Panc1 (cell line): ENCODE measurements at regions not wholly inside any gene's neighbourhood (a gene's known extent, or its start where the extent isn't known, plus 50 kb on each side); places are given as distances from the start of the nearest gene placed in this dataset.

Experiments used
- ATAC-seq: fragments of 200-7000 bp; cut with Tn5 transposase; 2 replicates; pipeline ENCODE4 v1.9.1; 2020; ENCODE audit warnings: mild to moderate bottlenecking, moderate library complexity
- BruUV-seq: library from RNA; stranded (reverse); fragments of 400-500 nt; replicated peaks from 2 replicates; lab custom pipeline; 2021; lab: Mats Ljungman, UMichigan
- CTCF ChIA-PET: fragments of 300-600 bp; sonication (Branson Sonifier 250); formaldehyde crosslinking; loops from one replicate; lab custom pipeline; 2022; ENCODE audit warnings: antibody characterized with exemption; lab: Charles Lee
- POLR2A ChIA-PET: fragments of 300-600 bp; sonication (Branson Sonifier 250); formaldehyde crosslinking; loops from one replicate; lab custom pipeline; 2022; ENCODE audit warnings: antibody characterized with exemption; lab: Charles Lee
- DNase-seq: peaks from one replicate; pipeline ENCODE4 v3.0.0-alpha.2; 2010; ENCODE audit warnings: low read depth, low spot score
- H3K27ac ChIP-seq: 2 replicates; pipeline ENCODE4 v1.5.1; 2011; ENCODE audit warnings: mild to moderate bottlenecking, low read length, inconsistent platforms
- H3K27me3 ChIP-seq: fragments of 200-500 bp; sonication (Bioruptor generic); 2 replicates; pipeline ENCODE4 v1.6.0; 2014; ENCODE audit warnings: low read length, inconsistent platforms; ENCODE audit not compliant: control insufficient read depth, insufficient read depth
- H3K36me3 ChIP-seq: fragments of 200-500 bp; sonication (Bioruptor generic); 2 replicates; pipeline ENCODE4 v1.5.1; 2014; ENCODE audit warnings: inconsistent platforms, mild to moderate bottlenecking, low read length, moderate library complexity; ENCODE audit not compliant: control insufficient read depth, insufficient read depth
- H3K4me1 ChIP-seq: 2 replicates; pipeline ENCODE4 v1.5.1; 2011; ENCODE audit warnings: inconsistent platforms, mild to moderate bottlenecking, low read length, moderate library complexity; ENCODE audit not compliant: control insufficient read depth, insufficient read depth
- H3K4me3 ChIP-seq, 2 experiments: 2 replicates each; pipeline ENCODE4 v1.5.1; 2011 to 2012; ENCODE audit warnings: low read depth in 2 of 2, low read length in 2 of 2, mild to moderate bottlenecking in 2 of 2, inconsistent platforms in 1 of 2, moderate library complexity in 1 of 2
- H3K9me3 ChIP-seq: fragments of 200-500 bp; sonication (Bioruptor generic); 2 replicates; pipeline ENCODE4 v1.5.1; 2014; ENCODE audit warnings: low read depth, mild to moderate bottlenecking, inconsistent platforms, low read length, moderate library complexity; ENCODE audit not compliant: control insufficient read depth, insufficient read depth
- POLR2AphosphoS5 ChIP-seq: IDR thresholded peaks from 2 replicates; pipeline ENCODE4 v1.6.1; 2012; ENCODE audit warnings: mild to moderate bottlenecking, low read depth, low read length, moderate library complexity
- SIN3A ChIP-seq: IDR thresholded peaks from 2 replicates; pipeline ENCODE4 v1.6.1; 2012; ENCODE audit warnings: low read depth, mild to moderate bottlenecking, low read length, moderate library complexity, borderline replicate concordance; ENCODE audit not compliant: insufficient read depth
- TCF7L2 ChIP-seq: IDR thresholded peaks from 2 replicates; pipeline ENCODE4 v1.6.1; 2011; ENCODE audit warnings: mild to moderate bottlenecking, low read depth, low read length, inconsistent platforms
- in situ Hi-C: cut with HindIII; loops from 2 replicates; pipeline ENCODE4 v1.10.0; 2016; ENCODE audit warnings: low sequenced_read_pairs, low pct_unique_long_range_greater_than_20kb
- intact Hi-C: fragments of 100-400 bp; cut with micrococcal nuclease; formaldehyde crosslinking; loops from one replicate; pipeline ENCODE4 v1.10.0; 2022; ENCODE audit not compliant: unreplicated experiment
- TF ChIP-seq, protein P1 (sequence below), 2 experiments: IDR thresholded peaks; 2 replicates each; pipeline ENCODE4 v1.6.1; 2011 to 2012; ENCODE audit warnings: low read depth in 2 of 2, control low read depth in 1 of 2, low read length in 1 of 2, mild to moderate bottlenecking in 1 of 2, moderate library complexity in 1 of 2; ENCODE audit not compliant: insufficient read depth in 1 of 2
- TF ChIP-seq, protein P2 (sequence below): fragments of 450-650 bp; IDR thresholded peaks from 2 replicates; pipeline ENCODE4 v1.5.1; 2017; ENCODE audit warnings: mild to moderate bottlenecking

DNA sequence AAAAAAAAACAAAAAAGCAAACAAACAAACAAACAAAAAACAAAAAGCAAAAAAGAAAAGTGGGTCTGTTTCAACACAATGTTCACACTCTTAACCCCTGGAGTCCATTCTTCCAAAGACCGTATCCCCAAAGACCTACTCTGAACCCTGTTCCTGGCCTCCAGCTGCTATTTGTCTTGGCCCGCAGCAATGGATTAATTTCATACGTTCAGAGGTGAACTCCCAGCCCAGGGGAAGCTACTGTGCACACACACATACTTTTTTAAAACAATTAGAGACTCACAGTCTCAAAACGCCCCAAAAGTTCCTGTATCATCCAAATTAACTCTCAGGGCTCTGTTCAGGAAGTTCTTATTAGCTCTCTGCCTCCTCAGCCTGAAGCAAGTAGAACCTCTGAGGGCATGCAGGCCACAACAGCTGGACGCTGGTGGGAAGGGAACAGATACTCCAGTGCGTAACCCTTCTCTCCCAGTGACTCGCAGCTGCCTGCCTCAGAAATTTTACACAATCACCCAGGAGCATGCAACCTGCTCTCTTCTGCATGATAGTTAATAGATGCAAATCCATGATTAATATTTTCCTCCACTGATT, 395.4 kb downstream of the RRAGC start:
- Histone ChIP-seq H3K36me3 (no peaks in the 10 kb centered on the region), H3K4me3 (no peak overlapping the region), H3K27ac (no peak overlapping the region), H3K4me1 (no peaks in the 10 kb centered on the region), H3K9me3 (no peaks in the 10 kb centered on the region), H3K27me3 (peaks cover 8% of the 10 kb centered on the region; the same call in 1 of the 2 replicates)
- intact Hi-C loops, result no loop called here
- in situ Hi-C loops, result no loop called here
- ATAC-seq, result no peak
- POLR2A ChIA-PET, result no interaction called here
- TF ChIP-seq, protein P1, sequence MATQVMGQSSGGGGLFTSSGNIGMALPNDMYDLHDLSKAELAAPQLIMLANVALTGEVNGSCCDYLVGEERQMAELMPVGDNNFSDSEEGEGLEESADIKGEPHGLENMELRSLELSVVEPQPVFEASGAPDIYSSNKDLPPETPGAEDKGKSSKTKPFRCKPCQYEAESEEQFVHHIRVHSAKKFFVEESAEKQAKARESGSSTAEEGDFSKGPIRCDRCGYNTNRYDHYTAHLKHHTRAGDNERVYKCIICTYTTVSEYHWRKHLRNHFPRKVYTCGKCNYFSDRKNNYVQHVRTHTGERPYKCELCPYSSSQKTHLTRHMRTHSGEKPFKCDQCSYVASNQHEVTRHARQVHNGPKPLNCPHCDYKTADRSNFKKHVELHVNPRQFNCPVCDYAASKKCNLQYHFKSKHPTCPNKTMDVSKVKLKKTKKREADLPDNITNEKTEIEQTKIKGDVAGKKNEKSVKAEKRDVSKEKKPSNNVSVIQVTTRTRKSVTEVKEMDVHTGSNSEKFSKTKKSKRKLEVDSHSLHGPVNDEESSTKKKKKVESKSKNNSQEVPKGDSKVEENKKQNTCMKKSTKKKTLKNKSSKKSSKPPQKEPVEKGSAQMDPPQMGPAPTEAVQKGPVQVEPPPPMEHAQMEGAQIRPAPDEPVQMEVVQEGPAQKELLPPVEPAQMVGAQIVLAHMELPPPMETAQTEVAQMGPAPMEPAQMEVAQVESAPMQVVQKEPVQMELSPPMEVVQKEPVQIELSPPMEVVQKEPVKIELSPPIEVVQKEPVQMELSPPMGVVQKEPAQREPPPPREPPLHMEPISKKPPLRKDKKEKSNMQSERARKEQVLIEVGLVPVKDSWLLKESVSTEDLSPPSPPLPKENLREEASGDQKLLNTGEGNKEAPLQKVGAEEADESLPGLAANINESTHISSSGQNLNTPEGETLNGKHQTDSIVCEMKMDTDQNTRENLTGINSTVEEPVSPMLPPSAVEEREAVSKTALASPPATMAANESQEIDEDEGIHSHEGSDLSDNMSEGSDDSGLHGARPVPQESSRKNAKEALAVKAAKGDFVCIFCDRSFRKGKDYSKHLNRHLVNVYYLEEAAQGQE (IDR thresholded peaks at IDR 0.05; ENCODE audit: insufficient read depth in 1 of 2, low read depth in 2 of 2, low read length in 1 of 2), result no peak
- TF ChIP-seq, protein P2, sequence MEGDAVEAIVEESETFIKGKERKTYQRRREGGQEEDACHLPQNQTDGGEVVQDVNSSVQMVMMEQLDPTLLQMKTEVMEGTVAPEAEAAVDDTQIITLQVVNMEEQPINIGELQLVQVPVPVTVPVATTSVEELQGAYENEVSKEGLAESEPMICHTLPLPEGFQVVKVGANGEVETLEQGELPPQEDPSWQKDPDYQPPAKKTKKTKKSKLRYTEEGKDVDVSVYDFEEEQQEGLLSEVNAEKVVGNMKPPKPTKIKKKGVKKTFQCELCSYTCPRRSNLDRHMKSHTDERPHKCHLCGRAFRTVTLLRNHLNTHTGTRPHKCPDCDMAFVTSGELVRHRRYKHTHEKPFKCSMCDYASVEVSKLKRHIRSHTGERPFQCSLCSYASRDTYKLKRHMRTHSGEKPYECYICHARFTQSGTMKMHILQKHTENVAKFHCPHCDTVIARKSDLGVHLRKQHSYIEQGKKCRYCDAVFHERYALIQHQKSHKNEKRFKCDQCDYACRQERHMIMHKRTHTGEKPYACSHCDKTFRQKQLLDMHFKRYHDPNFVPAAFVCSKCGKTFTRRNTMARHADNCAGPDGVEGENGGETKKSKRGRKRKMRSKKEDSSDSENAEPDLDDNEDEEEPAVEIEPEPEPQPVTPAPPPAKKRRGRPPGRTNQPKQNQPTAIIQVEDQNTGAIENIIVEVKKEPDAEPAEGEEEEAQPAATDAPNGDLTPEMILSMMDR, result no peak
- TF ChIP-seq SIN3A (no peak), TCF7L2 (no peak), POLR2AphosphoS5 (no peak)
- CTCF ChIA-PET, result no interaction called here
- BruUV-seq, result no TSS peak
- no peak for DNase-seq

DNA sequence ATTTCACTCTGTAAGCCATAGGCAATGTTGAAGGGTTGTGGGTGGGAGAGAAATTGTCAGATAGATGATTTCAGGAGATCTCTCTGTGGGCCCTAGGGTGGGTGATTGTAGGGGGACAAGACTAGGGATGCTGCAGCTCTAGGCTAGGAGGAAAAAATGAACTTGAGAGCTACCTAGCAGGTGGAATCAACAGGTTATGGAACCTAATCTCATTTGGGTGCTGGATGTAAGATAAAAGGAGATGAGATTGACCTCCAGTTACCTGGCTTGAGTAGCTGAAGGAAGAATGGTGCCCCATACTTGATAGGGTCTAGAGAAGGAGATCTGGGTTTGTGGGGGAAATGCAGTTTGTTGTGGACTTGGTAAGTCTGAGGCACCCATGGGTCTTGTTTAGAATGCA, 396.5 kb downstream of the RRAGC start:
- no peak for DNase-seq
- ATAC-seq, result no peak
- intact Hi-C loops (no loop called here), in situ Hi-C loops (no loop called here)
- POLR2A ChIA-PET, result no interaction called here
- no peak overlapping the region for H3K4me3 ChIP-seq
- H3K27ac ChIP-seq, result no peak overlapping the region
- CTCF ChIA-PET, result no interaction called here
- TF ChIP-seq, protein P2, result no peak
- TF ChIP-seq, protein P1 (IDR thresholded peaks at IDR 0.05; ENCODE audit: insufficient read depth in 1 of 2, low read depth in 2 of 2, low read length in 1 of 2), result no peak
- TF ChIP-seq TCF7L2, result no peak
- no peak for TF ChIP-seq SIN3A
- no peak for TF ChIP-seq POLR2AphosphoS5
- H3K27me3 ChIP-seq, result peaks cover 8% of the 10 kb centered on the region; the same call in 1 of the 2 replicates
- no TSS peak for BruUV-seq
- H3K36me3 ChIP-seq, result no peaks in the 10 kb centered on the region
- no peaks in the 10 kb centered on the region for H3K9me3 ChIP-seq
- H3K4me1 ChIP-seq, result no peaks in the 10 kb centered on the region
